ENCODE measurements at regions not wholly inside any gene's neighbourhood (a gene's known extent, or its start where the extent isn't known, plus 50 kb on each side); places are given as distances from the start of the nearest gene placed in this dataset.

DNA sequence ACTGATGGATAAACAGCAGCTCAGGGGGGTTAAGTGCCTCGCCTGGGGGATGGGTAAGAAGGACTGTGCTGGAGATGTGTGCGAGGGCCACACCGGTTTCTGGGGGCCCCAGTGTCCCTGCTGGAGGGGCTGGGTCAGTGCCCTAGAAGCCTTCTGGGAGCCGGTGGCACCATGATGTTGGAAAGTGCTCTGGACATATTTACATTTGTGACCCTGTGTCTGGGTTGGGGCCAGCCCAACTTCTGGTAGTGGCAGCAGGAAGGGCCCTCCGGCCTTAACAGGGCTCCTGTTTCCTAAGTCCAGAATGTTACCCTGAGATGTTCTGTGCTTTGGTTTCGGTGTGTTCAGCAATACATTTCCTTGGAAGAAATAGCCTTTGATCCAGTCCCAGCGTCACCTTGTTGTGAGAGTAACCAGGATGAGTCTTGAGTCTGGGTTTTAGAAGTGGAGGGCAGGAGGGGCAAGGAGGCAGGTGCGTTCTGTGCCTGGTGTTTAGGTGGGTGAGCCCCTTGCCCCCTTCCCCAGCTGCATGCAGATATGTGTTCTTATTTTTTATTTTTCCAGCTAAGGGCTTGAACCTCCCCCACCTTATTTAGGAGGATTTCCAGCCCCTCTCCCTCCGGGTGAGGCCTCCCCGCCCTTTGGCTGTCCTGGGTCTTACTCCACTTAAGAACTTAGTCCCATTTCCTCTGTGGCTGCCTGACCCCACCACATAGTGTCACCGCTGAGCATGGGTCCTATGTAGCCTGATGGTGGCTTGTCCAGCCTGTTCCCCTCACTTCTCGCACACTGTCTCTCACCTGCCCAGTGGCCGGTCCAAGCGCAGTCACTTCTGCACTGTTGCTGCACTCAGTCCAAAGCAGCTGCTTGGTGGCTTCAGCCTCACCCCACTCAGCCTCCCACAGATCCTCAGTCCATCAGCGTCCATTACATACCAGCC is 132.7 kb upstream of the HS6ST1 start:
- TF ChIP-seq, protein P1, sequence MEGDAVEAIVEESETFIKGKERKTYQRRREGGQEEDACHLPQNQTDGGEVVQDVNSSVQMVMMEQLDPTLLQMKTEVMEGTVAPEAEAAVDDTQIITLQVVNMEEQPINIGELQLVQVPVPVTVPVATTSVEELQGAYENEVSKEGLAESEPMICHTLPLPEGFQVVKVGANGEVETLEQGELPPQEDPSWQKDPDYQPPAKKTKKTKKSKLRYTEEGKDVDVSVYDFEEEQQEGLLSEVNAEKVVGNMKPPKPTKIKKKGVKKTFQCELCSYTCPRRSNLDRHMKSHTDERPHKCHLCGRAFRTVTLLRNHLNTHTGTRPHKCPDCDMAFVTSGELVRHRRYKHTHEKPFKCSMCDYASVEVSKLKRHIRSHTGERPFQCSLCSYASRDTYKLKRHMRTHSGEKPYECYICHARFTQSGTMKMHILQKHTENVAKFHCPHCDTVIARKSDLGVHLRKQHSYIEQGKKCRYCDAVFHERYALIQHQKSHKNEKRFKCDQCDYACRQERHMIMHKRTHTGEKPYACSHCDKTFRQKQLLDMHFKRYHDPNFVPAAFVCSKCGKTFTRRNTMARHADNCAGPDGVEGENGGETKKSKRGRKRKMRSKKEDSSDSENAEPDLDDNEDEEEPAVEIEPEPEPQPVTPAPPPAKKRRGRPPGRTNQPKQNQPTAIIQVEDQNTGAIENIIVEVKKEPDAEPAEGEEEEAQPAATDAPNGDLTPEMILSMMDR (IDR thresholded peaks at IDR 0.05; ENCODE audit: low read depth, low read length): no peak
- no peak for TF ChIP-seq EZH2phosphoT487 (IDR thresholded peaks at IDR 0.05; ENCODE audit: low read depth)
